ENCODE measurements at regions not wholly inside any gene's neighbourhood (a gene's known extent, or its start where the extent isn't known, plus 50 kb on each side); places are given as distances from the start of the nearest gene placed in this dataset.

- Mint-ChIP-seq H3K4me1 (ENCODE audit: low read depth, unreplicated experiment) (no peaks in the 10 kb centered on the region), H3K9me3 (ENCODE audit: low read depth, unreplicated experiment) (peaks cover 2% of the 10 kb centered on the region), H3K4me3 (ENCODE audit: low read depth, unreplicated experiment) (no peak overlapping the region), H3K36me3 (ENCODE audit: insufficient read depth, unreplicated experiment) (no peaks in the 10 kb centered on the region), H3K27ac (ENCODE audit: unreplicated experiment) (no peak overlapping the region), H3K27me3 (ENCODE audit: unreplicated experiment) (peaks cover 59% of the 10 kb centered on the region)
- no TSS peak for BruUV-seq (replicated peaks)
- intact Hi-C loops (cut with micrococcal nuclease; ENCODE audit: unreplicated experiment) = no loop called here
- no peak for DNase-seq
- CTCF ChIA-PET = interaction anchor here (0.5 to 0.7 kb wide), 2 partner anchors 59 to 974 kb away, joined by 3 to 7 read pairs; no protein-coding TSS in a partner anchor
- no peak for TF ChIP-seq CTCF (IDR thresholded peaks at IDR 0.05; ENCODE audit: unreplicated experiment)
These were observed 204.6 kb upstream of the HDAC4 start for GRCh38 chr2:239605409-239605808.

GRCh38 chr2:239604861-239605260, 204.0 kb upstream of the HDAC4 start:
- H3K36me3 Mint-ChIP-seq (ENCODE audit: insufficient read depth, unreplicated experiment) = no peaks in the 10 kb centered on the region
- CTCF ChIA-PET = no interaction called here
- H3K27ac Mint-ChIP-seq (ENCODE audit: unreplicated experiment) = no peak overlapping the region
- no peak for DNase-seq
- H3K4me1 Mint-ChIP-seq (ENCODE audit: low read depth, unreplicated experiment) = no peaks in the 10 kb centered on the region
- no peak for TF ChIP-seq CTCF (IDR thresholded peaks at IDR 0.05; ENCODE audit: unreplicated experiment)
- peaks cover 2% of the 10 kb centered on the region for H3K9me3 Mint-ChIP-seq (ENCODE audit: low read depth, unreplicated experiment)
- no TSS peak for BruUV-seq (replicated peaks)
- no peak overlapping the region for H3K4me3 Mint-ChIP-seq (ENCODE audit: low read depth, unreplicated experiment)
- intact Hi-C loops (cut with micrococcal nuclease; ENCODE audit: unreplicated experiment) = no loop called here
- peaks cover 59% of the 10 kb centered on the region for H3K27me3 Mint-ChIP-seq (ENCODE audit: unreplicated experiment)

- Mint-ChIP-seq H3K9me3 (ENCODE audit: low read depth, unreplicated experiment) (peaks cover 4% of the 10 kb centered on the region), H3K36me3 (ENCODE audit: insufficient read depth, unreplicated experiment) (no peaks in the 10 kb centered on the region), H3K4me3 (ENCODE audit: low read depth, unreplicated experiment) (no peak overlapping the region), H3K4me1 (ENCODE audit: low read depth, unreplicated experiment) (no peaks in the 10 kb centered on the region), H3K27me3 (ENCODE audit: unreplicated experiment) (peaks cover 59% of the 10 kb centered on the region), H3K27ac (ENCODE audit: unreplicated experiment) (no peak overlapping the region)
- CTCF ChIA-PET = no interaction called here
- TF ChIP-seq CTCF (IDR thresholded peaks at IDR 0.05; ENCODE audit: unreplicated experiment) = no peak
- no TSS peak for BruUV-seq (replicated peaks)
- no peak for DNase-seq
- intact Hi-C loops (cut with micrococcal nuclease; ENCODE audit: unreplicated experiment) = no loop called here
These were observed 202.9 kb upstream of the HDAC4 start for GRCh38 chr2:239603411-239604356.

GRCh38 chr2:239602290-239603282, 201.8 kb upstream of the HDAC4 start:
- peaks cover 4% of the 10 kb centered on the region for H3K9me3 Mint-ChIP-seq (ENCODE audit: low read depth, unreplicated experiment)
- H3K4me3 Mint-ChIP-seq (ENCODE audit: low read depth, unreplicated experiment) = no peak overlapping the region
- DNase-seq = no peak
- H3K4me1 Mint-ChIP-seq (ENCODE audit: low read depth, unreplicated experiment) = no peaks in the 10 kb centered on the region
- H3K36me3 Mint-ChIP-seq (ENCODE audit: insufficient read depth, unreplicated experiment) = no peaks in the 10 kb centered on the region
- BruUV-seq (replicated peaks) = no TSS peak
- TF ChIP-seq CTCF (IDR thresholded peaks at IDR 0.05; ENCODE audit: unreplicated experiment) = no peak
- H3K27ac Mint-ChIP-seq (ENCODE audit: unreplicated experiment) = no peak overlapping the region
- intact Hi-C loops (cut with micrococcal nuclease; ENCODE audit: unreplicated experiment) = no loop called here
- CTCF ChIA-PET = no interaction called here
- H3K27me3 Mint-ChIP-seq (ENCODE audit: unreplicated experiment) = peaks cover 58% of the 10 kb centered on the region
